Stimulated activated CD4-positive, alpha-beta T cell treated with anti-CD3 and anti-CD28 coated beads, Interleukin-1b, Interleukin-23, amount 100 ng/mL, for 48 hours (primary cell): ENCODE measurements at regions not wholly inside any gene's neighbourhood (a gene's known extent, or its start where the extent isn't known, plus 50 kb on each side); places are given as distances from the start of the nearest gene placed in this dataset.
A peak's percentile ranks its signal among the peaks of the same experiment; 100 is the strongest.

Source experiments
- DNase-seq: peaks from one replicate; pipeline ENCODE4 v3.0.0-alpha.2; 2020

DNA sequence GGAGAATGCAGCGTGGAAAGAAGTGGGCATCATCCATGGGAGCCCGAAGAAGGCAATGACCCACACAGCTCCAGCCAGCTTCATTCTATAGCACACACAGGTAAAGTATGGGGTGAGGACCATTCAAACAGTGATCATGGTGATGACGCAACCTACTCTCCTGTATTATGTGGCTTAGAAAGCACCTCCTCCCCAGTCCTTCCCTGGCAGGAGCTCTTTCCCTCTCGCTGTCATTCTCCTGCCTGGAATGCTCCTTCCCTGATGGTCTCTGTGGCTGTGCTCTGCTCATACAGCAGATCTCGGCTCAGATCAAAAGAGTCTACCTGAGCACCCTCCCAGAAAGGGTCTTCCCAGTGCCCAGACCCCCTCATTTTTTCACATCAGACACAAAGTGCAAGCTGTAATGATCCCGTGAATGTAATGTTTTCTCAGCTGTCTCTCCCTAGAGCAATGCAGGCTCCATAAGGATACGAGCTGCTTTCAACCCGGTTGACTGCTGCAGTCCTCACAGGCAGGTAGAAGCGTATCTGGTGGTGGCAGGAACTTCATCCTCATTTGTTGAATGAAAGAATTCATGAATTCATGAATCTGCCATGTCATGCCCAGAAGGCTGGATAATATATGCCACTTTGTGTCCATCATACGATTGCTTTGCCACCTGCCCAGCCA is 248.8 kb downstream of the HS3ST3A1 start:
- no peak for DNase-seq

DNA sequence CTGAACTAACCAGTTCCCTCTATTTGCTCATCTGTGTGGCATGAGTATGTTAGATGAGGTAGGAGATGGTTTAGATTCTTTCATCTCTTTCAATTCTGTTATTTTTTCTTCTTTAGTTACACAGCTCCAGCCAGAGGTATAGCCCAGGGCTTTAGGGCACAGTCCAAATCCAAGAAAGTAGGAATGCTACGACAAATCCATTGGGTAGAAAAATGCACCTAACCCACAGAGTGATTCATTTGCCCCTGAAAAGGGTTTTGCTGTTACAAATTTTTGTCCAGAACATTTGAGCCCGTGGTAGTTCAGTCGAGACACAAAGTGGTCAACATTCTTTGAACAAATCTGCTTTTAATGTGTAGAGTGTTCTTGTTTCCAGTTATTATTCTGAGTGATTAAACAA is 250.7 kb downstream of the HS3ST3A1 start:
- DNase-seq = no peak

DNA sequence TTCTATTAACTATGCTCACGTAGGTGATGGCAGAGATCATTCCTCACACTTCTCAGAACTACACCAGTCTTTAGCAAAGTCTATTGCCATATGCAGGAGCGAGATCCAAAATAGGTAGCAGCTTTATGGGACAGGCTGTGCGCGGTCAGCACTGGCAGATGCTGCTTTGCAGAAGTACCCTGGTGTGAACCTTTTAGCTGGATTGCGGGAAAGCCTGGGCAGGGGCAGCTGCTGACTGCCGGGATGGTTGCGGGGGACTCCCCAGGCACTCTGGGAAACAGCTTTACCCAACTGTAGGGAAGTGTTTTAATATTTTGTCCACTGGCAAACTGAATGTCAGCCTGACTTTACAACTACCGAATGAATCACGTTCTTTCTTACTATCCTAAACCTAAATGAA is 251.3 kb downstream of the HS3ST3A1 start:
- DNase-seq = no peak

DNA sequence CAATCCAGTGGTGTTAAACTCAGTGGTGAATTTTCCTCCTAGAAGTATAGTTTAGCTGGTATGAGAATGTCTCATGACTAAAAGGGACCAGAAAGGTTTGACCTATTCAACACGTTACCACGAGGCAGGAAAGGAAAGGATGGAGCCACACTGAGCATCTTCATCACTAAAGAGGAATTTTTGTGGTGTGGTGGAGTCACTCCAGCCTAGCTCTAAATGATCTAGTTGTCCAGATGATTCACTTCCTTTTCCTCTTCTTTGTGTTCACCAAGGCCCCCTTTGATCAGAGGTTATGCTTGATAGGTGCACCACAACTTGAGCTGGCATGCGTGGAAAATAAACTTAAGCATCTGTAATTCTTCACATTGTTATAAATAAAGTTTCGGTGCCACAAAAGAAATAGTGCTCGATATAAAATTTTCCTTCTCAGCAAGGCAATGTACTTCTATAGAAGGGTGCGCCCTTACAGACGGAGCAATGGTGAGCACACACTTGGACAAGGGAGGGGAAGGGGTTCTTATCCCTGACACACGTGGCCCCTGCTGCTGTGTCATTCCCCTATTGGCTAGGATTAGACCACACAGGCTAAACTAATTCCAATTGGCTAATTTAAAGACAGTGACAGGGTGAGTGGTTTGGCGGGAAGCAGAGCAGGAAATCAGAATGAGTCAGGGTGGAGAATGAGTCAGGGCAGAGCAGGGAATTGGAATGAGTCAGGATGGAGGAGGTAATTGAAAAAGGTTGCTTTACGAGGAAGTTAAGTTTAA is 254.6 kb downstream of the HS3ST3A1 start:
- DNase-seq = peak; percentile 47

DNA sequence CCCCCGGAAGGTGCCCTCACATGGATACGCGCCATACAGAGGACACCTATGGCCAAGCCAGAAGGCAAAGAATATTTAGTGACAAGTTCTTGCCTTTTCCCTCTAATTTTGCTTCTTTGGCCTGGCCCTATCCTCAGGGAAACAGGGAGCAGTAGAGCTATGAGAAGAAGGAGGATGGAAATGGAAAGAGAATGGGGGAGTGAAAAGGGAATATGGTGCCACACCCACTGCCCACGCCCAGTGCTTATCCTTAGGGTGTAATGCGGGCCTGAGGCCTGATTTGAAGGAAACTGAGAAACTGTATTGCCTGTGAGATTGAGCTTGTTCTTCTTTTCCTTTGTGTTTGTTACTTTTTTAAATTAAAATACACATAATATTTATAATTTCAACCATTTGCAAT is 255.1 kb downstream of the HS3ST3A1 start:
- DNase-seq = no peak

DNA sequence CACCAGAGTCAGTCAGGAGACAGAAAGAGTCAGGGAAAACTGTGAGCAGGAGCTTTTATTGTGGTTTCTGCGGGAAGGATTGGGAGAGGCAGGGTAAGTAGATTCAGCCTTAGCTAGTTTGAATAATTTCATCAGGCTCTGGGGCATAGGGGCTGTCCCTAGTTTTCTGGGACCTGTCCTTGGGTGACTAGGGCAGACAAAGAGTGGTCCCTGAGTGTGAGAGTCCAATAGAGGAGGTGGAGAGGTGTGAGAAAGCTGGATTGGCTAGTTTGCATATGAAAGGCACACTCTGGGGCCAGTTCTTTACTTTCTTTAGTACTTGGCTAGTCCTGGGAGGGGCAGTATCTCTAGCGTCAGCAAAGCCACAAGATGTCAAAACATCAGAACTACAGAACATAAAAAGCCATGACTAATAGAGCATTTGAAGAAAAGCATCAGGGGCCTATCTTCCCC is 255.6 kb downstream of the HS3ST3A1 start:
- DNase-seq = peak; percentile 4

DNA sequence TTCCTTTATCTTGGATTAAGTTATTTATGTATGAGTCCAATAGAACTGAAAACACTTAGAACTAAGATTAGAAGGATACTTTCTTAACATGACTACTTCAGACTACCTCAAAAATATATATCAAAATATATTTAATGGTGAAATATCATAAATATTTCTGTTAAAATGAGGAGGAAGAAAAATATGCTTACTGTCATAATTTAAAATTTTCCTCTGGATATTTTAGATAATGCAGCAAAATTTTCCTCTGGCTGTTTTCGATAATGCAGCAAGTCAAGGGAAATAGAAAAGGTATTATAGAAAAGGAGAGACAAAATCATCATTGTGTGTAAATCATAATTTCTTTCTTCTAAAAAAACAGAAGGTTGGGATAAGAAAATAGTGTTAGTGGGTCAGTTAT is 263.3 kb downstream of the HS3ST3A1 start:
- DNase-seq = no peak

DNA sequence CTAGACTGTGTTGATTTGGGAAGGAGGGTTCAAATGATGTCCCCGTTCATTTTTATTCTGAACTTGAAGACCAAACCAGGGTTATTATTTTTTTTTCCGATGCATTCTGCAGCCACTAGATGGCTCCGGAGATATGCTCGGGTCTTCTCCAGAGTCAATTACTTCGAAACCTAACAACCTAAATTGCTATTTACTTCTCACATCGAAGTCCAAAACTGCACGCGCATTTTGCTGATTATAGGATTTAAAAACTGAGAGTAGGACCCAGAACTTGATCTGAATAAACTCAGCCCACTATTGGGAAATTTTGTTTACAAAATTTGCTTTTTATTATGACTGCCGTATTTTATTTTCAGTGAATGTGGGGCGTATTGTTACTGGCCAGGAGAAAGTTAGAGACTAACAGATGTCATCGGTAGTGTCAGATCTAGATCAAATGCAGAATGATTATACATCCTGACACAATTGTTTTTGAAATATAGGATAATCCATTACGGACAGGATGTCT is 263.8 kb downstream of the HS3ST3A1 start:
- DNase-seq = no peak

DNA sequence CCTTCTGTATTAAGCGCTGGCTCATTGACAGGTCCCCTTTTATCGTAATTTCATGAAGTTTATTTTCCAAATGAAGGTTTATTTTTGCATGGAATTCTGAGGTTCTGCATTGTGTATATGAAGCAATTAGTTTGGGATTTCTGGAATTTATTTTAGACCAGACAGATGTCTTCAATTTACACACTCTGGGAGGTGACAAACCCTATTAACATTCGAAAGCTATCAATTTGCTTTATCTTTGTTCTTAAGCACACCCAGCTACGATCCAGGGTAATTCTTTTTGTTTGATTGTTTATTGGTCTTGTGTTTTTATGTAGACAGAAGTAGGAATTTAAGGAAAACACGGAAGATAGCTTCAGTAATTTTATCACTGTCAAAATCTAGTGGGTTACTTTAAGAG is 264.6 kb downstream of the HS3ST3A1 start:
- DNase-seq = no peak

DNA sequence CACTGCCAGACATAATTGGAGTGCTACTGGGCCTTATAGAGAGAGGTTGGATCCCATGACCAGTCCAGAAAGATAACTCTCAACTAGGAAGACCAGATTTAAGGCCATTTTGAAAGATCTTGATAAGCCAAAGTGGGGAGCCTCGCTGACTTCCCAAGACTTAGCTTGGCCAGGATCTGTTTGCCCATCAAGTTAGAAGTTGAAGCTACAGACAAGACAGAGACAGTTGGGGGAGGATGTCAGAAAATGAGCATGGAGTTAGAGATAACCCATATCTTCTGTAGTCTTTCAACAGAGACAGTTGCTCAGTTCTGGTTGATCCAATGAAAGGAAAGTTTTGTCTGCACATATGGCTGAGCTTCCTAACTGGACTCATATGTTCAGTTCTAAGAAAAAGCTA is 267.4 kb downstream of the HS3ST3A1 start:
- no peak for DNase-seq

DNA sequence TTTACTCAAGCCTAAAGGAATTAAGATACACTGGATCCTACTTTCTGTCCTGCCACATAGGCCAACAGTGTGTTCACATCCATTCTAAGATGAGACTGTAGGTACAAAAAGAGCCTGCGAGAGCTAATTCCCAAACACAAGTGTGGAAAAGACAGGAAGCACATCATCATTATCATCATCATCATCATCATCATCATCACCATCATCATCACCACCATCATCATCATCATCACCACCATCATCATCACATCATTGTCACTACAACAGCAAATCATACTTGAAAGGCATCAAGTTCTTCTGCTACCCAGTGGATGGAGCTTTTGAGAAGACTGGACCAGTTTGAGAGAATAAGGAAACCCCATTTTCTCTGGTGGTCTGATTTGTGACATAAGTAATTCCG is 268.1 kb downstream of the HS3ST3A1 start:
- no peak for DNase-seq

DNA sequence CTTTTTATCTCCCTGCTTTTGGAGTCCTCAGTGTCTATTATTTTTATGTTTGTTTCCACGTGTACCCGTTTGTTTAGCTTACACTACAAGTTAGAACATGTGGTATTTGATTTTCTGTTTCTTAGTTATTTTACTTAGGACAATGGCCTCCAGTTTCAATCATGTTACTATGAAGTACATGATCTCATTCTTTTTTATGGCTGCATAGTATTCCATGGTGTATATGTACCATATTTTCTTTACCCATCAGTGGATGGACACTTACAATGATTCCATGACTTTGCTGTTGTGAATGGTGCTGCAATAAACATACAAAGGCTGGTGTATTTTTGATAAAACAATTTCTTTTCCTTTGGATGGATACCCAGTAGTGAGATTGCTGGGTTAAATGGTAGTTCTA is 269.5 kb downstream of the HS3ST3A1 start:
- DNase-seq = no peak

DNA sequence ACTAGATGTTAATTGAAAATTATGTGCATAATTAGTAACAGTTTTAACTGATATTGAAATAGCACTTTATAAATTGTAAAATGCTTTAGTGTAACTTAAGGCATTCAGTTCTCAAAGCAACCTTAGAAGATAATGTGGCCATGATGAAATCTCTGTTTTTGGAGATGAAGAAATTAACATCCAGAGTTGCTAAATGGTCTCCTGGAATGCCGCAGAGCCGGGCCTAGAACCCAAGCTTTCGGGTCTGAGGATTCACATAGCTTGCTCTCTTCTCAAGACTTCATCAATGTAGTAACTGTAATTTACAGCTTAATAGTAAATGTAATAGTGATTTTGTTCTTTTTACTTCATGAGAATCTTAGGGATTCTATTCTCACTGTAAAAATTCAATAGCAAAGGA is 272.3 kb downstream of the HS3ST3A1 start:
- no peak for DNase-seq

DNA sequence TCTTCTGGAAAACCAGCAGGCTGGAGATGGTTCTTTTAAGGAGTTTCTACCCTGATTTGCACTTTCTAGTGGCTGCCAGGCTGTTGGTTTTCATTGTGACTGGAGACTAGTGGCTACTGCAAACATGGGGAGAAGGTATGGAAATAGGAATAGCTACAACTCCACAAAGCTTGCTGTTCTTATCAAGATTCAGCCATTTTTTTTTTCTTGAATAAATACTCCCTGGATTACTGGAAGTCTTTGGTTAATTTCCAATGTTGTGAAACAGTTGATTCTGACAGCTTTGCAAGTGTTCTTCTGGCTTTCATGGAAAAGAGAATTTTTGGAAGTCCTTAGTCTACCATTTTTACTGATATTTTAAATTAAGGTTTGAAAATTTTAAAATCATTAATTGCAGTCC is 277.7 kb downstream of the HS3ST3A1 start:
- DNase-seq = no peak

DNA sequence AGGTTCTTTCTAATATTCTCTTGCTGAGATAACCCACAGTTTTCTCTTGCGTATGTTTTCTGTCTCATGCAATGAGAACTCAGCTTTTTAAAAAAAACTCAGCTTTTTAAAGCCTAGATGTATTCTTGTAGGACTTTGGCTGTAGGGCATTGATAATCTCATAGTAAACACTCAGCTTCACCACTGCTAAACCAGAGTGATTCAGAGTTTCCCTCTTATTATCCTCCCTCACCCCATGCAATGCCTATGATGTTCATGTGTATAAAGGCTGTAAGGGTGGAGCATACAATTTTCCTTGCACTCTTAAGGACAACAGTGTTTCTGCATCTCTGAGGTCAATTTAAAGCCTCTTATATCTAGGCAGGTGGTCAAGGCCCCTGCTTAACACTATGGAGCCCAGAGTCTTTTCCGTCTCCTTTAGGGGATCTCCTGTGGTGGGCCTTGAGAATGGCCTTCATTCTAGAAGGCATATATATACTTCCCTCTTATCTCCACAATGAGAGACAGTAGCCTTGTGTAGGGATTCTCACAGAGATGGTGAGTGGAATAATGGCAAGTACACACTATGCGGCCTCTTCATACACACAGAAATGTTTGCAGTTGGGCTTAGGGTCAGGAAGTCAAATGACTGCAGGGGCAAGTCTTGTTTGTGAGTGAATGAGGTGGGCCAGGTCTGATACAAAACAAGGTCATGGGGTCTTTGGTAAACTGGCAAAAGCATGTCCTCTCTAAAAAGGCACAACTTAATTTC is 279.6 kb downstream of the HS3ST3A1 start:
- DNase-seq = no peak

DNA sequence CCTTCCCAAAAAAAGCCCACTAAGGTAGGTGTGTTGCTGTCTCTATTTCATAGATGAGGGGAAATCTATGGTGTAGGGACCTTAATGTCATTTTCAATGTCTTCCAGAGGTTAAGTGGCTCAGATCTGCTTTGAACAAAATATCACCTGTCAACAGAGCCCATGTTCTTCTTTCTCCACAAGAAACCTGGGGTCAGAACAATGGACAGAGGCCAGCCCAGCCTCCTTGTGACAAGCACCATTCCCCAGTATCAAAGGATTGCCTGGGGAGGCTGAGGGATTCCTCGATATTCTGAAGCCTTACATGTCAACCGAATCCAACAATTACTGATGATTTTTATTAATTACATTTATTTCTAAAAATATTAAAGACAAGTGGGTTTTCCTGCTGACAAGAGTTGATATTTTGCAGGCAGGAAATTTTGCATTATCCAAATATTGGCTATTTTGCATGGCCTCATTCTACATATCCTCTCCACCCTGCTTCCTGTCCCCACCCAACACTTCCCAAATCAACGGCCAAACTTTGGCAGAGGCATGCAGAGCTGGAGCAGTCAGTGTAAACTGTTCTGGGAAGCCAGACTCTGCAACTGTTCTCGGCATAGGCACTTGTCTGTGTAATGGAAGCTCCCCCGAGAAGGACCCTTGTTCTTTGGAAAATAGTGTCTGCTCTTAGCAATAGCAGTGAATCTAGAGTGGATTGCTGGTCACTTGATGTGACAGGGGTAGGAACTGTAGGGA is 281.5 kb downstream of the HS3ST3A1 start:
- no peak for DNase-seq

DNA sequence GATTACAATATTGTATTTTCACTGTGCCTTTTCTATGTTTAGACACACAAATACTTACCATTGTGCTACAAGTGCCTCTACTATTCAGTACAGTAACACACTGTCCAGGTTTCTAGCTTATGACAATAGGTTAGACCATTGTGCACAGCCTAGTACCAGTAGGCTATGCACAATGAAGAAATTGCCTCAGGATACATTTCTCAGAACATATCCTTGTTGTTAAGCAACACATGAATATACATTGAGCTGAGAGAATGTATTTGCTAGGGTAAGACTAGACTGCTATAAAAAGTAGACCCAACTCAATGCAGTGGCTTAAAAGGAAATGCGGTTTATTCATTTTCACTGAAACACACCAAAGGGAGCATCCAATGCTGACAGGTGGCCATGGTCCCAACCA is 285.1 kb downstream of the HS3ST3A1 start:
- no peak for DNase-seq

DNA sequence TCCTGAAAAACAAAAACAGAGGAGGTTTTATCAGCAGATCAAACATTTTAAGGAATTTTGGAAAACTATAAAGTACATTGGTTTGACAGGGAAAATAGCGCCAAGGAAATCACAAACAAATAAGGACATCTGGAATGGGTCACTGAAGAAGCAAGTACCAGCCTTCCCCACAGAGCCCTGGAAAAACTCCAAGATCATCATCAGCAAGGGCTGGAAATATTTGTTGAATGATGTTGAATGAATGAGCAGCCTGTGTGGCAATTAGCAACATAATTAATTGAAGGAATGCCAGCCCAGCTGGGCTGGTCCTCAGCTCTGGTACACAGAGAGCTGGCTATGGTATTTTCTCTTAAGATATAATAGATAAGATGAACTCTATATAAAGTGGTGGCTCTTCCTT is 290.4 kb downstream of the HS3ST3A1 start:
- DNase-seq = no peak

DNA sequence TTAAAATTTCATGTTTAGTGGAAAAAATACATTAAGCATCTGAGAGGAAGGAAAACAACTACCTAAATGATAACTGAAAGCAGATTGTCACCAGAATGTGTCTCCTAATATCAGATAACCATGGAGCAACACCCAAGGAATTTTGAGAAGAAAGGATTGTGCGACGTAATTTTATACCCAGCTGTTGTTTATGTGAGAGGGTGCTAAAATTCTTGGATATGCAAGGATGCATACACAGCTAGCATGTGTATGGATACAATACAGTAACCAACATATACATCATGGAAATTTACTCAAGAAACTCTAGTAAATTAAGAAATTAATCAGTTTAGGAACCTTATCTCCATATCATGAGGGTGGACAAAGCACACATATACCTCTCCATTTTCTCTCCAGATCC is 290.9 kb downstream of the HS3ST3A1 start:
- DNase-seq = no peak

DNA sequence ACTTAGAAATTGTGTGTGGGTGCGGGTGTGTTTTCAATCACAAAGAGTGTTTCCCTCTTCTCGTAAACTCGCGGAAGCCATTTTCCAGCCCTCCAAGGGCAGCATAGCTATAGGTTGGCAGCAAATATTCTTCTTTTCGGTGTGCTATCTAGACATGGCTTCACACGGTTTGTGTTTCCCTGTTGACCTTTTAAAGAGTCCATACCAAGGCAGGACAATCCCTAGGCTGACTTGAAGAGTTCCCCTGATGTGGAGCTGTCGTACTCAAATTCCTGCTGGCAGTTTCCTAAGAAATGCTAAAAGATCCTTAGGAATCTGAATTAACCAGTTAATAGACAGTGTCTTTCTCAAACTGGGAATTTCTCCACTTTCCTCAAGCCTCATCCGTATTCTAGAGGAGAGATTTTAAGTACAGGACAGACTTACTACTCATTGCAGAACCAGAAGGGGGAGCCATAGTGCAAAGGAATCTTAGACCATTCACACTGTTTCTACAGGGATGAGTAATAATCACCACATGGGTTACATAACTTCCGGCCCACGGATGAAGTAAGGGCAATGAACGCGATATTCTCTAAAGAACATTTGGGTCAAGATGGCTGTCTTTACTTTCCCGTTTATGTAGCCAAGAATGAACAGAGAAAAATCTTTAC is 288.6 kb upstream of the ELAC2 start:
- DNase-seq = peak; percentile 1

DNA sequence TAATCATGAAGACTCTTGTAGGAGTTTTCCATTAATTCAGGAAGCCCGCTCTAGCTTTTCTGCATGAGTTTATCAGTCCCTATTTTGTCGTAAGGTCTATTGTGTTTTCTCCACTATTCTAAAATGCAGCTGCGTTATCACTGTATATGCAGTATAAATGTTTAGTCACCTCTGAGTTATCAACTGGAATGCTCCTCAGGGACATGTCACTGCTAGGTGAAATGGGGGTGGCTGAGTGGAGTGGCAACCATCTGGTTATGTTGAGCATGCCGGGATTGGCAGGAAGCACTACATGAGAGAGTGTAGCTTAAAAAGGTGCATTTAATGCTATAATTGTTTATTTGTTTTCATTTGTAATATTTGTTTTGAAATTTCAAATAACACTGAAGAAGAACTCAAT is 285.2 kb upstream of the ELAC2 start:
- no peak for DNase-seq

DNA sequence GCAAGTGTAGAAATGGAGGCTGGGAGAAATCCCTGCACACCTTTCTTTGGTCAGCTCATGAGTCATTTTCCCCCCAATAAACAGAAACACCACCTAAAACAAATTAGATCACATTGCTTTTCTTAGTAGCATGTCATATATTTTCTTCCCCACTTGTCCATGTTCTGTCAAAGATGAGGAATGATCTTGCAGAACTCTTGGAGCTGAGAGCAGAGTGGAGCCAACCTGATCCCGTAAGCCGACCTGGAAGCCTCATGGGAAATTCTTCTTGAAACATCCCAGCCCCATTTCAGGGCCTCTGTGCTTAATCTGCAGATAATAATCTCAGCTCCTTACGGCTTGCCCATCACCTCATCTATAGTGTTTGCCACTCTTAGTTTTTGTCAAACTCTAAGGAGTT is 284.6 kb upstream of the ELAC2 start:
- DNase-seq = no peak

DNA sequence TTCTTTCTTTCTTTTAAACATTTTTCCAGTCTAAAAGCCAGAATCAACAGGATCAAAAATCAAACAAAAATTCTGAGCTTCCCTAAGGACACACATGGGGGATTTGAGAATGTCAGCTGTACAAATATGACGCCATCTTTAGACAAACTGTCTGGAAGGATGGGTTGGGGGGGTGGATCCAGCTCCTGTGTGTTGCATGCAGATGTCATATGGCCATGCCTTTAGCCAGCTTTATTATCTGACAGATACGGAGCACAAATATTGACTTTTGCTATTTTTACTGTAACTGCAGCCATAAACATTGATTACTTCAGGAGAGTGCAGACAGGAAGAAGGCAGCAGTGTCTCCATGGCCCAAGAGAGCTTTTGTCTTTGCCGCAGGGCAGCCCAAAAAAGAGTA is 279.4 kb upstream of the ELAC2 start:
- DNase-seq = no peak
